Type B pancreatic cell (in vitro differentiated cells): ENCODE measurements at regions not wholly inside any gene's neighbourhood (a gene's known extent, or its start where the extent isn't known, plus 50 kb on each side); places are given as distances from the start of the nearest gene placed in this dataset.

Source experiments
- DNase-seq: peaks from one replicate; pipeline ENCODE4 v3.0.0; 2021; ENCODE audit warnings: mixed read lengths; ENCODE audit not compliant: unreplicated experiment; ENCODE audit errors: extremely low spot score
- H3K27ac Mint-ChIP-seq: 2 replicates; pipeline ENCODE4 v1.8.0; 2021; ENCODE audit warnings: mild to moderate bottlenecking, mixed read lengths
- H3K27me3 Mint-ChIP-seq: 2 replicates; pipeline ENCODE4 v1.8.0; 2021; ENCODE audit warnings: mixed read lengths
- H3K36me3 Mint-ChIP-seq: 2 replicates; pipeline ENCODE4 v1.8.0; 2021; ENCODE audit warnings: mixed read lengths
- H3K4me1 Mint-ChIP-seq: one replicate; pipeline ENCODE4 v1.8.0; 2021; ENCODE audit warnings: mixed read lengths; ENCODE audit not compliant: unreplicated experiment
- H3K4me3 Mint-ChIP-seq: 2 replicates; pipeline ENCODE4 v1.8.0; 2021; ENCODE audit warnings: mild to moderate bottlenecking, mixed read lengths
- H3K9me3 Mint-ChIP-seq: 2 replicates; pipeline ENCODE4 v1.8.0; 2021; ENCODE audit warnings: mixed read lengths
- TF ChIP-seq, protein P1 (sequence below): fragments of 200-600 bp; sonication (generic); conservative IDR thresholded peaks from 2 replicates; pipeline ENCODE4 v1.5.0; 2021; ENCODE audit warnings: antibody characterized with exemption, mild to moderate bottlenecking

DNA sequence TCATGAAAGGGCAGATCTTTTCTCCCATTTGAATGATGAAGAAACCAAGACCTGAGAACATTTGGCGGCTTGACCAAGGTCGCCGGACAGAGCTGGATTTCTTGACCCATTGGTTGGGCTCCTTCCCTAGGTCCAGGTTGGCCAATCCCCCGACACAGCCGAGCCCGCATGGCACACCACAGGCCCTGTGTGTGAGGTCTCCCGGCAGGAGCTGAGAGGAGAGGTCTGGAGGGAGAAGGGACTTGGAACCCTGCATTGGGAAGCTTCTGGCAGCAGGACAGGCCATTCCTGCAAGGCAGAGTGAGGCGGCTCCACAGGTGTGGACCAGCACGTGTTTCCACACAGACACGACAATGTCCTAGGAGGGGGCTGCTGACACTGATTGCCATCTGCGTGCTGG, 98.6 kb upstream of the THY1 start:
- TF ChIP-seq, protein P1, sequence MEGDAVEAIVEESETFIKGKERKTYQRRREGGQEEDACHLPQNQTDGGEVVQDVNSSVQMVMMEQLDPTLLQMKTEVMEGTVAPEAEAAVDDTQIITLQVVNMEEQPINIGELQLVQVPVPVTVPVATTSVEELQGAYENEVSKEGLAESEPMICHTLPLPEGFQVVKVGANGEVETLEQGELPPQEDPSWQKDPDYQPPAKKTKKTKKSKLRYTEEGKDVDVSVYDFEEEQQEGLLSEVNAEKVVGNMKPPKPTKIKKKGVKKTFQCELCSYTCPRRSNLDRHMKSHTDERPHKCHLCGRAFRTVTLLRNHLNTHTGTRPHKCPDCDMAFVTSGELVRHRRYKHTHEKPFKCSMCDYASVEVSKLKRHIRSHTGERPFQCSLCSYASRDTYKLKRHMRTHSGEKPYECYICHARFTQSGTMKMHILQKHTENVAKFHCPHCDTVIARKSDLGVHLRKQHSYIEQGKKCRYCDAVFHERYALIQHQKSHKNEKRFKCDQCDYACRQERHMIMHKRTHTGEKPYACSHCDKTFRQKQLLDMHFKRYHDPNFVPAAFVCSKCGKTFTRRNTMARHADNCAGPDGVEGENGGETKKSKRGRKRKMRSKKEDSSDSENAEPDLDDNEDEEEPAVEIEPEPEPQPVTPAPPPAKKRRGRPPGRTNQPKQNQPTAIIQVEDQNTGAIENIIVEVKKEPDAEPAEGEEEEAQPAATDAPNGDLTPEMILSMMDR: no peak
- no peaks in the 10 kb centered on the region for H3K4me1 Mint-ChIP-seq
- peaks cover 35% of the 10 kb centered on the region for H3K27me3 Mint-ChIP-seq
- no peaks in the 10 kb centered on the region for H3K36me3 Mint-ChIP-seq
- H3K4me3 Mint-ChIP-seq: no peak overlapping the region
- no peaks in the 10 kb centered on the region for H3K9me3 Mint-ChIP-seq
- DNase-seq: no peak
- H3K27ac Mint-ChIP-seq: no peak overlapping the region

DNA sequence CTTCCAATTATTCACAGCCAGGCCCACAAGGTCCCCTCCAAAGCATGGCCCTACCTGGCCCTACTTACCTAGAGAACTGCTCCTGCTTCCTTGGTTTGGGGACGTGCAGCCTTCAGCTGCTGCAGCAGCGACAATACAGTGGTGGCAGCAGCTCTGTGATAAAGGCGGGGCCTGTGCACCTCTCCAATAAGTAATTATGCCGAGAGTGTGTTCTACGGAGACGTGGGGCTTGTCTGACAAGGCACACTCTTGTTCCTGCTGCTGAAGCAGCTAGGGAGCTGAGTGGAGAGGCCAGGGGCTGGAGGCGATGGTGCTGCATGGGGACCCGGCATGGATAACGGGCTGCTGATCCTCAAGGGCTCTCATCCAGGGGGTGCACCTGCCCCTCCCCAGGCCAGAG, 98.0 kb upstream of the THY1 start:
- no peak for DNase-seq
- Mint-ChIP-seq H3K9me3 (no peaks in the 10 kb centered on the region), H3K4me3 (no peak overlapping the region), H3K4me1 (no peaks in the 10 kb centered on the region), H3K27me3 (peaks cover 39% of the 10 kb centered on the region), H3K36me3 (no peaks in the 10 kb centered on the region), H3K27ac (no peak overlapping the region)
- TF ChIP-seq, protein P1: no peak

DNA sequence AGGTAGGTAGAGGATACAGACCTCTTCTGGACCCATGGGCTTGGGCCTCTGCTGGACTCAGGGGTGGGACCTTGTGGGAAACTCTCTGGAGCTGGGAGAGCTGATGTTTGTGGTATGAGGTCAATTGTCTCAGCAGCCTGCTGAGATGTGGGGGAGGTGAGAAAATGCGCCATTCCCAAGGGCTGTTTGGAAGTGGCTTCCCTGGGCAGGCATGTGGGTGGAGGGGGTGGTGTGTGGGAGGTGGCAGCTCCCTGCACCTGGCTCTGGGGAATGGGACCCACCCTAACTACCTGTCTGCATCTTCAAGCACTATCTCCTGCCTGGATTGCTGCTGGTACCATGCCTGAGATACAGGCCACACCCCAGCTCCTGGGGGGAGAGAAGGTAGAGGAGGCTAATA, 97.4 kb upstream of the THY1 start:
- Mint-ChIP-seq H3K4me1 (no peaks in the 10 kb centered on the region), H3K9me3 (no peaks in the 10 kb centered on the region), H3K27me3 (peaks cover 37% of the 10 kb centered on the region), H3K27ac (no peak overlapping the region), H3K4me3 (no peak overlapping the region), H3K36me3 (no peaks in the 10 kb centered on the region)
- no peak for DNase-seq
- TF ChIP-seq, protein P1: no peak

DNA sequence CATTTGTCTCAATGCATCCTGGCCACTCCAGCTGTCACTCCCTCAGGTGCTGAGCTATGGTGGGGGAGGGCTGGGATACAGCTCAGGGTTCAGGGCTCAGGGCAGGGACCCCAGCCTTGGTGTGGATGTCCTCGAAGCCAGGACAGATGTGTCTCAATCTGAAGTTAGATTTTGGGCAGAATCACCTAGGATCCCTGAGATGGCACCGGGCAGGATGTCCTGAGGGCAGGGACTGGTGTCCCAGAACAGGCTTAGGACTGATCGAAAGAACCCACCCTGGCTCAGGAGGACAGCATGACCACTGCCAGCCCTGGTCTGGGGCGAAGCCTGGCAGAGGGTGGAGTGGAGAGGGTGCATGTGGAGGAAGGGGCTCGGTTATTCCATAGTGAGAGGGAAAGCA, 96.8 kb upstream of the THY1 start:
- Mint-ChIP-seq H3K9me3 (no peaks in the 10 kb centered on the region), H3K36me3 (no peaks in the 10 kb centered on the region), H3K27me3 (peaks cover 36% of the 10 kb centered on the region), H3K4me1 (no peaks in the 10 kb centered on the region), H3K4me3 (no peak overlapping the region), H3K27ac (no peak overlapping the region)
- no peak for DNase-seq
- TF ChIP-seq, protein P1: no peak

DNA sequence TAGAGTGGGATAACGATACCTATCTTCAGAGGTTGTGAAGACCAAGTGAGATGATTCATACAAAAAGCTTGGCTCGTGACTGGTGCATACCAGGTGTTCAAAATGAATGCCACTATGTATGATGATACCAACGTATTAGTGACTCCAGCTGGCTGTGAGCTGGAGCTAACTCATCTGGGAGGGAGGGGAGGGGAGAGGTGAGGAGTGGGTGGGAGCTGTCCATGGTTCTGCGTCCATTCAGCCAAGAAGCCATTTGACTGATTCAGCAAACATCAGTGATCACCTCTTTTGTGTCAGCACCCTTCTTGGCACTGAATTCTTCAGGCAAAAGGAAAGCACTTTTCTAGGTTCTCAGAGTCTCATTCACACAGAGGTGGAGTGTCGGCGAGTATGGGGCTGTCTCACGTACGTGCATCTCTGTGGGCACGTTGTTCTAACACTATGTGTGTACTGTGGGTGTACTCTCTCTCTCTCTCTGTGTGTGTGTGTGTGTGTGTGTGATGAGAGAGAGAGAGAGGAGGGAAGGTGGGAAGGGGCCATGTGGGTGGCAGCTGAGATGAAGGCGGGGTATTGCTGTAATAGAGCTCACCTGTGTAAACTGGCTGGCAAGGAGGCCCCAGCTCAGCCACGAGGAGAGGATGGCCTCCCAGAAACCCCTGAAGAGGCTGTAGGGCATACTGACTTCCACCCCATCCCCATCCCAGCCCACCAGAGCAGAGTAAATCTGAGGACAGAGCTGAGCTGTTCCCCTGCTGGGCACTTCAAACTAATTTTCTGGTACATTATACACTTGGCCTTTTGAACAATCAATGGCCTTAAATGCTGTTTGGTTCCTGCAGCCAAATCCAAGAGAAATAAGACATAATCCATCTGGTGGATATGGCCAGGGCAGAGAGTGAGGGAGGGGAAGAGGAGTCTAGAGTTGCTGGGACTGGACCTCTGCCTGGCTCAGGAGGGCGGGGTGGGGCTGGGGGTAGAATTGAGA, 96.1 kb upstream of the THY1 start:
- H3K27ac Mint-ChIP-seq: no peak overlapping the region
- no peaks in the 10 kb centered on the region for H3K4me1 Mint-ChIP-seq
- TF ChIP-seq, protein P1: no peak
- H3K27me3 Mint-ChIP-seq: peaks cover 34% of the 10 kb centered on the region
- H3K4me3 Mint-ChIP-seq: no peak overlapping the region
- DNase-seq: no peak
- no peaks in the 10 kb centered on the region for H3K36me3 Mint-ChIP-seq
- H3K9me3 Mint-ChIP-seq: no peaks in the 10 kb centered on the region
